ENCODE measurements at regions not wholly inside any gene's neighbourhood (a gene's known extent, or its start where the extent isn't known, plus 50 kb on each side); places are given as distances from the start of the nearest gene placed in this dataset.
A peak's percentile ranks its signal among the peaks of the same experiment; 100 is the strongest.
"Not testable (repeated sequence)": the region's sequence is repeated elsewhere in the genome, so short reads cannot be mapped to it uniquely, and the experiment has no call there.

GRCh38 chr4:159950707-159951106 lies 847.8 kb downstream of the RAPGEF2 start:
- no peak for DNase-seq

GRCh38 chr4:159966746-159967145 lies 863.9 kb downstream of the RAPGEF2 start:
- DNase-seq = no peak

- DNase-seq = not testable (repeated sequence)
Measured at GRCh38 chr4:159976871-159977482, 874.1 kb downstream of the RAPGEF2 start.

- DNase-seq = no peak
Measured at GRCh38 chr4:159977907-159978617, 875.2 kb downstream of the RAPGEF2 start.

DNA sequence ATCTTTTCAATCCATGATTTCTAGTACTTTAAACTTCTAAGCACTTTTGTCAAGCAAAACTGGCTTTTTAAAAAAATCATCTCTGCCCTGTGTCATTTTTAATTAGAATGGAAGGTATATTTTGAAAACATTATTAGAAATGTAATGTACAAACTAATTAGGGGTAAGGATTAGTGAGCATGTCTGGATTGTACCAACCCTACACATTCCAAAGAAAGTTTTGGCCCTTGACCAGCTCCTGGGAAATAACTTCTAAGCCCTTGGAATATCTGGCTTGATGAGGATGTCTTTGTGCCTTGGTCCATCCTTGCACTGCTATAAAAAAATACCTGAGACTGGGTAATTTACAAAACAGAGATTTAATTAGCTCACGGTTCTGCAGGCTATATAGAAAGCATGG lies 876.5 kb downstream of the RAPGEF2 start:
- DNase-seq = no peak

GRCh38 chr4:159979953-159980352 lies 877.1 kb downstream of the RAPGEF2 start:
- DNase-seq = no peak

DNA sequence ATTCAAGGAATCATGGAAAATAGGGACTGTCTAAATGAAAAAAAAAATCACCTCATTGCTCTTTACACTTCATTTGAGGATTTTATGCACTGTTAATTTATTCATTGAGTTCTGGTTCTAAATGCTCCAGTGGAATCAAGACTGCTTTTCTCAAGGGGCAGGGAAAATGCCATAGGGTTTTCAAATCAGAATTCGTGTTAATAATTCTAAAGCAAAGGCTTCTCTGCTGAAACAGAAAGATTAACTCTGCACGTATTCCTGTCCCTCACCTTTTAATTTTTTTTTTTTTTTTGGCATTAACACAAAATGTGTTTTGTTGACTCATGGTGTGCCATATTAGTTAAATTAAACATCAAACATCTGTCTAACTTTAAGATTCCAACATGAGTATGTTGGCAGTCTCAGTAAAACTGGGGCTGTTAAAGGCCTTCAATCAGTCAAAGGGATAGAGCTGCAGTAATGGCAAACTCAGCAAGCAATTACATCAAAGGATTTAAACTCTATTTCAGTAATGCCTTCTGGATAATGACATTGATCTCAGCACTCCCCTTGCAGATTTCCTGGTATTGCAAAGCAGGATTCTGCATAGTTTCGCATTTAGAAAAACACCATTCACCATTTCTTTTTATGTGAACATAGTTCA lies 878.1 kb downstream of the RAPGEF2 start:
- no peak for DNase-seq

- no peak for DNase-seq
Measured at GRCh38 chr4:159981469-159981856, 878.6 kb downstream of the RAPGEF2 start.

DNA sequence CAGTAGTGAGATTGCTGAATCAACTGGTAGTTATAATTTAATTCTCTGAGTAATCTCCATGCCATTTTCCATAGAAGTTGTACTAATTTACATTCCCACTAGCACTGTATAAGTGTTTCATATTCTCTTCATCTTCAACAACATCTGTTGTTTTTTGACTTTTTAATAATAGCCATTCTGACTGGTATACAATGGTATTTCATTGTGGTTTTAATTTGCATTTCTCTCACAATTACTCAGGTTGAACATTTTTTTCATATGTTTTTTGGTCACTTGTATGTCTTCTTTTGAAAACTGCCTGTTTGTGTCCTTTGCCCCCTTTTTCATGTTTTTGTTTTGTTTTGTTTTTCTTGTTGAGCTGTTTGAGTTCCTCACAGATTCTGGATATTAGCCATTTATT lies 880.2 kb downstream of the RAPGEF2 start:
- DNase-seq = no peak

GRCh38 chr4:160009656-160010493 lies 907.0 kb downstream of the RAPGEF2 start:
- no peak for DNase-seq

- DNase-seq = no peak
Measured at GRCh38 chr4:160019936-160020335, 917.1 kb downstream of the RAPGEF2 start.

GRCh38 chr4:160020804-160021203 lies 917.9 kb downstream of the RAPGEF2 start:
- DNase-seq = no peak

GRCh38 chr4:160021870-160022269 lies 919.0 kb downstream of the RAPGEF2 start:
- DNase-seq = no peak

- DNase-seq = no peak
Measured at GRCh38 chr4:160026721-160027120, 923.8 kb downstream of the RAPGEF2 start.

DNA sequence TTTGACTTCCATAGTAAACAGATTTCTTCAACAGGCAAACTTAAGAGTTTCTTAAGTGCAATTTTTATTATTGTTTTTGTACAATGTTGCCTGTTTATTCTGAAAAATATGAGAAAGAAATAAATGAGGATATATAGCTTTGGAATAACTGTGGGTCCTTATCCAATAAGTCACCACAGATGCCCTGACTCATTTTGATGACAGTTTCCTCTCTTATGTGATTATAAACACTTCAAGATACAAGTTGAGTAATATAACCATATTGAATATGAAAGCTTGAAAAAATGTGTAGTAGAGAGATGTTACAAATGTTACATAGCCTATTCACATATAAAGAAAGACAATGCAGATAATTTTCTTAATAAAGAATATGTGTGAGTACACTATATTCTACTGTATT lies 931.6 kb downstream of the RAPGEF2 start:
- DNase-seq = no peak

DNA sequence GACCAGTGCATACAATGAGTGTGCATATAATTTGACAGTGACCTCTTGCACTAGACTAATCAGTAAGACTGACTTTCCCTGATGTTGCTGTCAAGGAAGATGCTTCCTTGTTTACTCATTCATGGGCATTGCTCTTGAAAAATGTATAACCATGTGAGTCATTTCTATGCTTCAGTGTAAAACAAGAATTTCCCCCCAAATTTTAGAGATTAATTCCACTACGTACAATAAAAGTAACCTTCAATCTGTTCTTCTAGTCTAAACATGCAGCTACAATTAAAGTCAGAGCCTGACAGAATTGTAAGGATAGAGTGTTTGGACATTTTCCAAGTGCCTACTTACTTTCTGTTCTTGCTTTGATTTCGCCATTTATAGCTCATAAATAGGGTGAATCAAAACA lies 935.7 kb downstream of the RAPGEF2 start:
- peak; percentile 13 for DNase-seq

DNA sequence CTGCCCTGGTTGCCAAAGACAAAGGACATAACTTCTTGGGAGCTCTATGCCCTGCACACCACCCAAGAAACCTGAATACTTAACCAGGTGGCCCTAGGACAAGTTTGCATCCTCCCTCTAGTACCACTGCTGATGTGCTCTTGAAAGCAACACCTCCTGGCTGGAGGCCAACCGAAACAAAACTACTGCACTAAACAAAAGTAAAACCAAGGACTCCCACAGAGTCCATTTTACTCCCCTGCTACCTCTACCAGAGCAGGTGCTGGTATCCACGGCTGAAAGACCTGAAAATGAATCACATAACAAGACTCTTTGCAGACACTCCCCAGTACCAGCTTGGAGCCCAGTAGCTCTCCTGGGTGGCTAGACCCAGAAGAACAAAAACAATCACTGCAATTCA lies 941.8 kb downstream of the RAPGEF2 start:
- peak; percentile 87 for DNase-seq

GRCh38 chr4:160082432-160083207 lies 979.7 kb downstream of the RAPGEF2 start:
- DNase-seq = no peak

- DNase-seq = no peak
Measured at GRCh38 chr4:160091631-160092030, 988.8 kb downstream of the RAPGEF2 start.

DNA sequence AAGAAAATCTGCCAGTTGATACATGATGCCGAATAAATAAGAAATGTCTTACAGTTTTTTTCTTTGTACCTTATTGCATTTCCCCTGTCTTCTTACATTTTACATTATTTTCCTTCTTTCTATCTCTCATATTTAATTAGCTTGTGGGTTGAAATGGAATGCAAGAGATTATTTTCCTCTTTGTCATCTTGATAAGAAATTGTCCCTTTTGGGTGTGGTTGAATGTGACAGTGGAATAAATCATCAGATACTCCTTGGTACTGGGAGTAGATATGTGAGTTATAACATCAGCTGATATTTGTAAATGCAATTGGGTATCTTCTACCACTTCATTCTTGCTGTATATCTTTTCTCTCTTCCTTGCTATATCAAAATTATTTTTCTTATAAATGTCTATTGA lies 997.4 kb downstream of the RAPGEF2 start:
- DNase-seq = no peak

GRCh38 chr4:160110891-160111290 lies 1008.0 kb downstream of the RAPGEF2 start:
- DNase-seq = no peak

GRCh38 chr4:160117686-160118085 lies 1014.8 kb downstream of the RAPGEF2 start:
- DNase-seq = no peak
